ENCODE measurements at regions not wholly inside any gene's neighbourhood (a gene's known extent, or its start where the extent isn't known, plus 50 kb on each side); places are given as distances from the start of the nearest gene placed in this dataset.

DNA sequence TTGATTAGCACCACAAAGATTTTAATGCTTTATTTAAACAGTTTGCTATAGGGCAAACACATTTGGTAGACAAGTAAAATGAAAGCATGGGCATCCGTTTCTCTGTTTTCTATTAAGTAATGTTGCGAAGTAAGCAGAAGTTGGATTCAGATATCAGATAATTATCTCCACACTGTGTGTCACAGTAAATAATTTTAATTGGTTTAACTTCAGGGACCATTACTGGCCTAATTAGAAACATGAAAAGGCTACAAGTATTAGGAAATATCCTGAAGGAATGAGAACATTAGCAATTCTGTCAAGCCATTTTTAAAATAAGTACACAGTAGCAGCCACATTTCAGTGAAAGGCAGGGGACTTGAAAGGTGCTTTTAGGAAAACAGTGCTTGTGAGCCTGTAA lies 975.4 kb downstream of the NR2F1-AS1 start:
- DNase-seq = no peak
- intact Hi-C loops (cut with DNase I) = no loop called here

- DNase-seq = peak in 1 of 42 donors; percentile 36
- intact Hi-C loops (cut with DNase I) = no loop called here
Observed at GRCh38 chr5:92599217-92599810, 981.7 kb downstream of the NR2F1-AS1 start.

DNA sequence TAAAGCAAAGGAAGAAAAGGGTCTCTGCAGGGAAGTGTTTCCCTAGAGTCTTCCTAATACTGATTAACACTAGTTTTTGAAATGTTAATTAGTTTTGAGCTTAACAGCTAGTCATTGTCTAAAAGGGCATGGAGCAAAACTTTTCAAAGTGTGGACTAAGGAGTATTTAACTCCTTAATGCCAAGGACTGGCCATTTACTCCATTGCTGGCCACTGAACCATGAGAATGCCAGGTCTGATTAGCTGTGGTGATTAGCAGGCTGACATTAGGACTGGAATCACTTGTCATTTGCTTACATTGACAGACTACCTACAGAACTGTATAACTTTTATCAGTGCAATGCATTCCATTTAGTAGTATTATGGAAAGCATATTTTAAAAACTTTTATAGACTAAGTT lies 987.0 kb downstream of the NR2F1-AS1 start:
- intact Hi-C loops (cut with DNase I) = no loop called here
- DNase-seq = no peak

DNA sequence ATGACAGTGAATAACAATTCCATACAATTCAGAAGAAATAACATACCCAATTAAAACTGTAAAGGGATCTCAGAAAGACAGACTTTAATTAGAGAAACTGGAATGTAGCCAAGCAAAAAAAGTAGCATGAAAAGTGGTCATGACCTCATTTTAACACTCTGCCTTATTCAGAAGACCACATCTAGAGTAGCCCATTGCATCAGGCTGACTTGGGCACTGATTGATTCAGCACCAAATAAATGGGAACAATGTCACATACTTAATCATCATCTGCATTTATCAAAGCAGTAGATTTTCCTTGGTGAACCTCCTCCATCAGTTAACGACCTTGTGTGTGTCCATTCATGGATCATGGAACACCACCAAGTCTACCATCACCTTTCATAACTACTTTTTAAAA lies 992.1 kb downstream of the NR2F1-AS1 start:
- intact Hi-C loops (cut with DNase I) = no loop called here
- DNase-seq = no peak

DNA sequence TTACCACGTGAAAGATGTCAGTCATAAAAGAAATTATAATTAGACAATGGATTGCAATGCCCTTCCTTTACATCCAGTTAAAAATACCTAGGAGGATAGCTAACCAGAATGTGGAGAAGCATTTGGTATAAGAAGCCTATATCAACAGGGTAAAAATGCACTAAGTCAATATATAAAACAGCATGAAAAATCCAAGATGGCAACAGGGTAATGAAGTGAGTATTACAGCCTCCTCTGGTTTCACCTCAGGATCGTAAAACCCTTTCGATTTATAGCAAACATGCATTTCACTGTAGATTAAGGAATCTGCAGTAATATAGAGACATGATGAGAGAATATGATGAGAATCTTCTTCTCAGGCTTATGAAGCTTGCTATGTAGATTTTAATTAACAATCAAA lies 999.3 kb downstream of the NR2F1-AS1 start:
- intact Hi-C loops (cut with DNase I) = no loop called here
- no peak for DNase-seq

- no peak for DNase-seq
- intact Hi-C loops (cut with DNase I) = no loop called here
Observed at GRCh38 chr5:92581249-92581648, 999.8 kb downstream of the NR2F1-AS1 start.

- DNase-seq = no peak
- intact Hi-C loops (cut with DNase I) = no loop called here
Observed at GRCh38 chr5:92580814-92581213, 1000.2 kb downstream of the NR2F1-AS1 start.

DNA sequence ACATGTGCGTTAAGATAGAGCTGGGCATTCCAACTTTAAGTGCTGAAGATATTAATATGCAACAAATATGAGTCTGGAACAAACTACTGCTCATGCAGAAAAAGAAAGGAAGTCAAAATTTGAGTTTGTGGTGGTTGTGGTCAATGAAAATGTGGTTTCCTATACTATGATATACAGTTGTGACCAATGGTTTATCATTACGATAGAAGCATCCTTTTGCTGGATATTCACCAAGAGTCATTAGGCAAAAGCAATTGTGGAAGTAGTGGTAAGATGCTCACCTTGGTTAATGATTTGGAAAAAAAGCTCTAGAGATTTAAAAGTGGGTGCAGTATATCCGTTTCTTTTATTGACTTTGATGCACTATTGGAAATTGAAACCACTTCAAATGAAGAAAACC lies 1007.0 kb downstream of the NR2F1-AS1 start:
- DNase-seq = no peak
- intact Hi-C loops (cut with DNase I) = no loop called here

- DNase-seq = no peak
- intact Hi-C loops (cut with DNase I) = no loop called here
Observed at GRCh38 chr5:92568522-92568921, 1012.5 kb downstream of the NR2F1-AS1 start.

- DNase-seq = no peak
- intact Hi-C loops (cut with DNase I) = no loop called here
Observed at GRCh38 chr5:92567831-92568450, 1013.1 kb downstream of the NR2F1-AS1 start.

- intact Hi-C loops (cut with DNase I) = no loop called here
- DNase-seq = no peak
Observed at GRCh38 chr5:92566113-92566786, 1014.8 kb downstream of the NR2F1-AS1 start.

DNA sequence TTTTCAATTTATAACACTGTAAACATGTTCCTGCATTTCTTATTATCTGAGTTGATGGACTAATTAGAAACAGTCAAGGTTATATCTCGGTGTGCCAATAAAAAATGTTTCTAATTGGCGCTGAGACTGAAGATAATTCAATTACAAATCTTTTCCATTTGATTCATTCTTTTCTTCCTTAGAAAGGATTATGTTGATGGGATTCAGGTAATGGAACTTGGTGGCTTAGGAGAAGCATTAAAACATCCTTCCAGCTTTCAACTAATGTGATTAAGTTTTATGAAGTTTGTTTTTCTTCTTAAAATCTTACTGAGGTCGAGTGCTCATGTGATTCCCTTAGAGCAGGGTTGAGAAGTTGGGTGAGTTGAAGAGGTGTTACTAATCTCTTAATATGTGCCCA lies 1015.3 kb downstream of the NR2F1-AS1 start:
- intact Hi-C loops (cut with DNase I) = no loop called here
- DNase-seq = no peak

DNA sequence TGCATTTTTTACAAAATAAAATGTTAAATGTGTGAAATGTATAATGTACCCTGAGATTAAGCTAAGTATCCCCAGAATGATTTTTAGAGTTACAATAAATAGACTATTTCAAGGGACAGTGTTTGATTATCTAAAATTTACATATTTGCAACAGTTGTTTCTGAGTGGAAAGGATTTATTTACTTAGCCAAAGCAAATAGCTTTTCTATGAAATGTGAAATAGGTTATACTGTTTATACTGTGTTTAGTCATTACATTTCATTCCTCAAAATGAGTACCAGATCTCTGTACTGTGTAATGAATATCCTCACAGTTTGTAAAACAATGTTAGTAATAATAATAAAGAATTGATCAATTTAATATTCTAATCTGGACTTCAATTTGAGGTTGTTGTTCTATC lies 1019.0 kb downstream of the NR2F1-AS1 start:
- DNase-seq = no peak
- intact Hi-C loops (cut with DNase I) = no loop called here

- intact Hi-C loops (cut with DNase I) = no loop called here
- DNase-seq = no peak
Observed at GRCh38 chr5:92561411-92561959, 1019.5 kb downstream of the NR2F1-AS1 start.

- intact Hi-C loops (cut with DNase I) = no loop called here
- DNase-seq = no peak
Observed at GRCh38 chr5:92560698-92561401, 1020.2 kb downstream of the NR2F1-AS1 start.

DNA sequence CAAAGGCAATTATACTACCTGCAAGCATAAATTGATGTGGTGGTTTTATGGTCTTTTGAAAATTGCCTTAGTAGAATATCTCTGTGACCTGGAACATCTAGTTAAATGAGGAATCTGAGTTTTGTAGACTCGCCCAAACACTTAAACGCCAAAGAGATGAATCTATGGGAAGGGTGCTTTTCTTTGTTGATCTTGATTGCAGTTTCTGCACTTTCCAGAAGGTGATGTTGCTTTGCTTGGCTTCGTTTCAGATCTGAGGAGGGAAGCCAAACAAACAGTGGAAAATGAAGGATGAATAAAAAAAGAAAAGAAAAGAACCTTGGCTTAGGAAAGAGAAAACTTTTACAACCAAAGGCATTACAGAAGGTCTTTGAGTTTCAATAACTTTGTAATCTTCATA lies 1021.2 kb downstream of the NR2F1-AS1 start:
- DNase-seq = no peak
- intact Hi-C loops (cut with DNase I) = no loop called here

DNA sequence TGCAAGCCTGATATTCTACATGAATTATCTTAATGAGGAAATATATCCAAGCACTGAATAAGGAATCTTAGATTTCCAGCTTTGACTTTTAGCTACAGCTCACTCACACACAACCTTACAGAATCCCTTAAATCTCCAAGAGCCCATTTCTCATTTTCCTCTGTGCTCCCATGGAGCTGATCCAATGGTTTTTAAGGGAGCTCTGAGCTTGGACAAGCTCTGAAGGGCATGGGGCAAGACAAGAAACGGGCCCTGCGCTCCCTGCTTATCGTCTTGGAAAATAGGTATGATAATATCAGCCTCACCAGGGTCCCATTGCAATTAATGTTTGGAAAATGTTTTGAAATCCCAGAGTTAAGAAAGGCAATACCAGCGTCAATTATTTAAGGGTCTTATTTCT lies 1021.7 kb downstream of the NR2F1-AS1 start:
- intact Hi-C loops (cut with DNase I) = no loop called here
- no peak for DNase-seq

DNA sequence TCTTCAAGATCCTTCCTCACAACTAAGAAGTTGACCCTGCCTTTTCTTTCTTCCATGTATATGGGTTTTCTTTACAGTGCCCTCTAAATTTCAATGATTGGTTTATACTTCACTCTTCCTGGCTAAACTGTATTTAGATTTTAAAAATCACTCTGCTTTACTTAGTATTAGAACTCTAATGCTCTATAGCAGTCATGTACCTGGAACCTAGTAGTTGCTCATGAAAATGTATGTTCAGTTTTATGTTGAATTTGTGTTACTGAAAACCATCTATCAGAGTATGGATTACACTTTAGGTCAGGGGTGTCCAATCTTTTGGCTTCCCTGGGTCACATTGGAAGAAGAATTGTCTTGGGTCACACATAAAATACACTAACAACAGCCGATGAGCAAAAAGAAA lies 1024.3 kb downstream of the NR2F1-AS1 start:
- DNase-seq = no peak
- intact Hi-C loops (cut with DNase I) = no loop called here

- intact Hi-C loops (cut with DNase I) = no loop called here
- no peak for DNase-seq
Observed at GRCh38 chr5:92554447-92555085, 1026.5 kb downstream of the NR2F1-AS1 start.

DNA sequence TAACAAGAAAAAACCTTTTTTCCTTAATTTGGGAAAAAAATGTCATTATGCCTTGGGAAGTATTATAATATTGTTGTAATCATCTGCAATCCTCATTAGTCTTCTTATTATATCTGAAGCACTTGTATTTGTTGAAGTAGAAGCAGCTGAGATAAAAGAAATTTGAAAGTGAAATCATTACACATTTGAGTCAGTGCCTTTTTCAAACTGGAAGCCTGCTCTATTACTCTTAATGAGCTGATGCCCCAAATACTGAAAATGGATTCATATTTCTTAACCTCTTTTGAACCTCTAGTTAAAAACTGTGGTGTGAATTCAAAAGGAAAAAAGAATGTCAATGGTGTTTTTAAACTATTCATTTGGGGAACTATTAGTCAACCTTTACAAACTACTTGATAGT lies 1027.7 kb downstream of the NR2F1-AS1 start:
- DNase-seq = no peak
- intact Hi-C loops (cut with DNase I) = no loop called here
